ENCODE measurements at regions not wholly inside any gene's neighbourhood (a gene's known extent, or its start where the extent isn't known, plus 50 kb on each side); places are given as distances from the start of the nearest gene placed in this dataset.
"Not testable (repeated sequence)": the region's sequence is repeated elsewhere in the genome, so short reads cannot be mapped to it uniquely, and the experiment has no call there.

DNA sequence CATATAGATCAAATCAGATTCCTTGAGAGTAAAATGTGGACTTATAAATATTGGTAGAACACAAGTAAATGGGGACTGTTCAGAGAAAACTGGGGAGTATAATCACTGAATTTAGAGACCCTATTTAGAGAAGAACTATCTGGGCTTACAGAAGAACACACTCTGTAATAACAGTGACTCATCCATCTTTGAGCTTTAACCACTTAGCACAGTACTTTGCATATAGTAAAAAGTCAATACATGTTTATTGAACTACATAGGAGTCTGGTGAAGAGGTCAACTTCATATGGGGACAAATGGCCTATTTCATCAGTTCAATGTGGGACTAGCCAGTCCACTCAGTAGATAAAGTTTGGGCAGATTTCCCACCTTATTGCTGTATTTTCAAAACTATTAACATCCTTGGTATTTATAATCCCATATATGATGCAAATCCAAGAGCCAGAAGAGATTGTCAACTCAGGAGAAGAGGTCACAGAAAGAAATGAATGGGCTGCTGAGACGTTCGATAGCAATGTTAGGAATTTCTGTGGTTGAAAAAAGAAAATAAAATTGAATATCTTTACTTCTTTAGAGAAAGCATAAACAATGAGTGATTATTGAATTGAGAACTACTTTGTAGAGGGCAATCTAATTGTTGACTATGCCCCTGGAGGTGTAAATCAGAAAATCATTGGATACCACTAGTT, 119.3 kb upstream of the CACNA2D1 start:
- peak; percentile 68 for DNase-seq (ENCODE audit: low read depth)

DNA sequence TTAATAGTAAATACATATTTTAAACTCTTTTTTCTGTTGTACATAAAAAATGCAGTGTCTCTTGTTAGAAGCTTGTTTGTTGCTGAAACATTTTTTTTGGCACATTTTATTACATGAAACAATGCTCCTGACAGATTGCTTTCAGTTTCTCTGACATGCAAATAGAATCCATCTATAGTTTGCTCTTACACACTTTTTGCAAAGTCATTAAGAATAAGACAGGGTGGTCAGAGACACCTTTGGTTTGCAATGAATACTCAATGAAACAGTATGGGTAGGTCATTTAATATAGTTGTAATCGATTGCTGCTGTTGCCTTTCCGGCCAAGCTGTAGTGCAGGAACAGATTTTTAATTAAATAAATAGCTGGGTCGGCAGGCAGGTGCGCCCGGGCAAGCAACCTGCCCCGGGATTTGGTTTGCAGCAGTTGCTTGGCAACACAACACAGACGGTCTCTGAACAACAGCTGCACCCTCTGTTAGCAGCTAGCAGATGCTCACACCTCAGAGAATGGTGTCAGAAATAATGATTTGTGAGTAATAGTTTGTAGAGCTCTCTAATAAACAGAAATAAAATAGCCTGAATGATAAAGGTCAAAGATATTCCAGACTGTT, 115.7 kb upstream of the CACNA2D1 start:
- DNase-seq (ENCODE audit: low read depth), result no peak

GRCh38 chr7:82549616-82550285, 106.2 kb upstream of the CACNA2D1 start:
- no peak for DNase-seq (ENCODE audit: low read depth)

GRCh38 chr7:82548141-82548688, 104.6 kb upstream of the CACNA2D1 start:
- no peak for DNase-seq (ENCODE audit: low read depth)

GRCh38 chr7:82542665-82543064, 99.1 kb upstream of the CACNA2D1 start:
- DNase-seq (ENCODE audit: low read depth), result peak; percentile 77

DNA sequence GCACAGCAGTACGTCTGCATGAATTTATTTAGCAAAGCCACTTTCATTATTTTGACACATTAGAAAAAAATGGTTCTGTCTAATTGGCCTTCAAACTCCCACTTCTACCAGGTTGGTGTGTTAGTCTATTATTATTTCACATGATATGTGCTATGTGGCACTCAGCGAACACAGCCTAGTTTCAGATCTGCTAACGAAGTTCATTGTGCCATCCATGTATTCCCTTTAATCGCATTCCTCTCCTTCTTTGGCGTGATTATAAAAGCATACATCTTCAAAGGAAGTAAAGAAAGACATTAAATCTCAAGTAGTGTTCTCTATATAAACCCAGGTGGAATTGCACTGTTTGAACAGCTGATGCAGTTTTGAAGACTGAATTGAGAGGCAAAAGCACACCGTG, 96.4 kb upstream of the CACNA2D1 start:
- no peak for DNase-seq (ENCODE audit: low read depth)

- no peak for DNase-seq (ENCODE audit: low read depth)
These were observed 91.1 kb upstream of the CACNA2D1 start for GRCh38 chr7:82534684-82535083.

DNA sequence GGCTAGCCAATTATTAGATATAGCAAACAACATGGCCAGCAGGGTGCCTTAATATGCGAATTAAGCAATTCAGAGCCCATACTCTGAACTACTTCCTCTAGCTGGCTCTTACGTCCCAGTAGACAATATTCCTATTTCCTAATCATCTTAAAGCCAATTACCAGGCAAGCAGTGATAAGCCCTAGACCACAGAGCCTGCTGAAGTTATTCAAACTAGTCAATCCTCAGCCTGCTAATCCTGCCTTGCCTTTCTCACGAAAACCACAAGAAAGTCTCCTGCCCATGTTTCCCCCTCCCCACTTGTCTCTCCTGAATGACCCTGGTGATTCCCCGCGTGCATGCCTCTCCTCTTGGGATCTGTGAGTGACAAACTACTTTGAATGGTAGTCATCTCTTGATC, 86.8 kb upstream of the CACNA2D1 start:
- DNase-seq (ENCODE audit: low read depth), result no peak

DNA sequence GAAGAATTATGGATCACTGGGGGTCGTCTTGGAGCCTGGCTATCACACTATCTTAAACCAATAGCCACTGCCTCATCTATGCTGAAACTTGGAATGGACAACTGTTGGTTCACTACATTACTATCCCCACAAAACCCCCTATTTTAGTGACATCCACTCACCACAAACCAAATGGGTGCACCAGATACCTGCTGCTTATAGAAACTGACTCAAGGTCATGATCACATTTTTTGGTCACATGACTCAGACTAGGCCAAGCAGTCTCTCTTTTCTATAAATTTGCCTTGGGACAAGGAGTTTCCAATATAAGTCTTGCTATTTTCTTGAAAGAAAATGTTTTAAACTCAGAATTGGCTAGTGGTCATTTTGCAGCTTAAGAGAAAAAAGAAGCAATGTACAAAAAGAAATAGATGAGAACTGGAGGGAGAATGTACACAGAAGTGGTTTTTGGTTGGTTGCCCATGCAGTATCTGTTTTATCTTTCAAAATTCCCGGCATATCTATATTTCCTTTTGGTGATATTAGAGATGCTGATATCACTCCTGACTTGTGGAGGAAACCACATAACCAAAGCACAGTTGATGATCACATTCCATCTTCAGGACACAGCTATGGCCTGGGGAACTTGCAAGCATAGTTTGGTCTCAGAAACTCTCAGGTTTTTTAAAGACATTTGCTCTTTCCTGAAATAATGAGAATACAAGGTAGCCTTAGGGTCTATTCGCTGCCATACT, 85.2 kb upstream of the CACNA2D1 start:
- DNase-seq (ENCODE audit: low read depth), result no peak

GRCh38 chr7:82527851-82528250, 84.3 kb upstream of the CACNA2D1 start:
- DNase-seq (ENCODE audit: low read depth), result no peak

DNA sequence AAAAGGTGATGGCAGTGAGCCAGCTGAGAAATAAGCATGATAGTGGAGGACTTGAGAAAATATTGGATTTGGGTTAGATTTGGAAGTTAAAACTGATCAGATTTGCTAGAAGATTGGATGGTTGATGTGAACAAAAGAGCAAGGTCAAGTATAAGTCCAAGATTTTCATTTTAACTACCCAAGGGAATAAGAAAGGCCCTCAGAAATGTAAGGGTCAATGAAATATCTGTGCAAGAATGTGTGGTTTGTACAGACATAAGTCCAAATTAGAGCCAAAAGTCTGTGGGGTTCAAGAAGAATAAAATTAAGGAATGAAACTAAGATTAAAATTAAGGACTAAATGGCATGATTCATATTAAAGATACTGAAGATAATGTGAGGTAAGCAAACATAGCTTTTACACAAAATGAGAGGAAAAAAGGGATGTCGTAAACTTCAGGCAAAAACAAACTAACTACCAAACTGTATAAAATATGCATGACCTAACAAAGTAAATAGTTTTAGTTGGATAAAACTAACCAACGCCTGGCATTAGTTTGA, 78.4 kb upstream of the CACNA2D1 start:
- DNase-seq (ENCODE audit: low read depth), result no peak

- DNase-seq (ENCODE audit: low read depth), result no peak
These were observed 73.5 kb upstream of the CACNA2D1 start for GRCh38 chr7:82517050-82517449.

DNA sequence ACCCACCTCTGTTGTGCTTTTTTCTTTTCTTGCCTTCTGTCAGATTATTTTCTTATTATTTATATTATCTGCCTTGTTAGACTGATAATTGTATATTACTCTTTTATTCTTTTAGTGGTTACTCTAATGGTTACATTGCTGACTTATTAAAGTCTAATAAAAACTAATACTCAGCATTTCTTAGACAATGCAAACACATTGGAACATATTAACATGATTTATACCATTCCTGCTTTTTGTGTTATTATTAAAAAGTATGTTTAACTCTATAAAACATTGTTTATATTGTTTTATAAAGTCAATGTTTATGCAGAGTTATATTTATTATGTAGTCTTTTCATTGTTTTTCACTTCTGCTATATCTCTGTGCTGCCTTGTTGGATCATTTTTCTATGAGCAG, 68.0 kb upstream of the CACNA2D1 start:
- DNase-seq (ENCODE audit: low read depth), result no peak

DNA sequence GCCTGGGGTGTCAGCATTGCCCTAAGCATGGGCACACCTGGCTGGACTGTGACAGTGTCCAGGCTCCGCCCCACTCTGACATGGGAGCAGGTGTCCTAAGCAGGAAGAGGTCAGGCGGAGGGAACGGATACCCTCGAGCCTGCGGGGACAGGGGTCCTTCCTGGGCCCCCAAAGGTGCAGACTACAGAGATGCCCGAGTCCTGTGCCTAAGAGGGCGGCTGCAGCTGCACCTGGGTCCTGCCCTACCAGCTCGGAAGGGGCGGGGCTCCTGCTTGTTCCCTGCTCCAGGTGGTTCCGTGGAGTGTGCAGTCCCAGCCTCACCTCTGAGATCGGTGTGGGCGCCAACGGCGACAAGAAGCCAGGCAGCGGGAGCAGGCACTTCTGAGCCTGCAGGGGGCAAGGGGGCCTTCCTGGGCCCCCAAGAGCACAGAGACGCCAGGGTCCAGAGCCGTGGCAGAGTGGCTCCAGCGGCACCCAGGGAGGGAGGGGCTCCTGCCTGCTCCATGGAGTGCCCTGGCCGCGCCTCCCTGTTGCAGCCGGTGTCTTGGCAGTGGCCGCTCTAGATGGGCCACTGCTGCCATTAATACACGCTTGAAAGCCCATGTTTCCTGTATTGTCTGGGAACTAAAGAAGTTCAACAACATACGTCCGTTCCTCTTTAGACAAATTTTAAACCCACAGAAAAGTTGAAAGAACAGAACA, 64.5 kb upstream of the CACNA2D1 start:
- no peak for DNase-seq (ENCODE audit: low read depth)

DNA sequence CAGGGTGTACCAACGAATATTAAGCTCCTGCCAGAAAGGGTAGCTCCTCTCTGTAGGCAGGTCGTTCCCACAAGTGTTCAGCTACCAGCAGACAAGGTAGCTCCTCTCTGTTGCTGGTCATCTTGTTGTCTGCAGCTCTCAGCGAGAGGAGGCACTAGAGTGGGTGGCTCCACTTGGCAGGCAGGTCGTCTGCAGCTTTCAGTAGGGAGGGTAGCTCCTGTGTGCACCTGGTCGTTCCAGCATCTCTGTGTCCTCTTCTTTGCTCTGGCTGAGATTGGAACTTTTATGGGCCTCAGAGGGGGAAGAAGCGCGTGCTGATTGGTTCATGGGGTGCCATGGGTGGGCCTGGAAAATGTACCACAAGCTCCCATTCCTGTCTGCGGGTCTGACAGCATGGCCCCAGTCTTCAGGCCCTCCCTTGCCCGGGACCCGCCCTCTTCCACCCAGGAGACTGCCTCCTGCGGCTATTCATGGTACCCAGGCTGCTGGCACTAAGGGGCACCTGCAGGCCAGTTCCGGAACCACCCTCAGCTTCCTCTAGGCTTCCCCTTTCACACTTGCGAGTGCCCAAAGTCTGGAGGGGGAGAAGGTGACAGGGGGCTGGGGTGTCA, 63.9 kb upstream of the CACNA2D1 start:
- no peak for DNase-seq (ENCODE audit: low read depth)

DNA sequence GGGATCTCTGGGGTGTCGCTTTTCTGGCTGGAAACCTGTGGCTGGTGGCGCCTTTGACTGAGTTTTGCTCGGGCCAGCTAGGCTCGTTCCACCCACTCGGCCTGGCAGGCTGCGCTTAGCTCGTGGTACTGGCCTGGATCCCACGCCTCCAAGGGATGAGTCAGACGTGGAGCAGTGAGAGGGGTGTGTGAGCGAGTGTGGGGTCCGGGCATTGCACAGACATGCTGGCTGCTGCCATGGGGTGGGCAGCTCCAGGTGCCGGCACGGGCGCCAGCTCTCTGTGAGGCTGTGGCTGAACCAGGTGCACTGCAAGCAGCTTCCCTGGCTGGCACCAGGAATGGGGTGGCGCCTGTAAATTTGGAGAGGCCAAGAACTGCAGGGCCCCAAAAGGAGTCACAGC, 63.1 kb upstream of the CACNA2D1 start:
- DNase-seq (ENCODE audit: low read depth), result no peak

- DNase-seq (ENCODE audit: low read depth), result no peak
These were observed 62.6 kb upstream of the CACNA2D1 start for GRCh38 chr7:82506208-82506607.

DNA sequence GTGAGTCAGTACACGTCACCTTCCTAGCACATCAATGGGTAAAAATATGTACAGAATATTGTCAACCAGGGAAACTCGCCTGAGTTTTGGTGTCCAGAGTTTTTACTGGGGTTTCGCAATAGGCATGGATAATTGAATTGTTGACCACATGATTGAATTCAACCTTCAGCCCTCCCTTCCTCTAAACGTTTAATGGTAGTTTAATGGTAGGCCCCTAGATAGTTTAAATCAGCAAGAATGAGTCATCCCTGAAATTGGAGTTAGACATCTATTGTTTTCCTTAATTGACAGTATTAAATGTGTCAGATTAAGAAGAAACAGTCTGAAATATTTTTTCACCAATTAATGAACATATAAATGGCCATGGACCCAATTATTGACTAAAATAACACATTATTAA, 57.8 kb upstream of the CACNA2D1 start:
- DNase-seq (ENCODE audit: low read depth), result no peak

GRCh38 chr7:82499546-82499945, 56.0 kb upstream of the CACNA2D1 start:
- not testable (repeated sequence) for DNase-seq (ENCODE audit: low read depth)

DNA sequence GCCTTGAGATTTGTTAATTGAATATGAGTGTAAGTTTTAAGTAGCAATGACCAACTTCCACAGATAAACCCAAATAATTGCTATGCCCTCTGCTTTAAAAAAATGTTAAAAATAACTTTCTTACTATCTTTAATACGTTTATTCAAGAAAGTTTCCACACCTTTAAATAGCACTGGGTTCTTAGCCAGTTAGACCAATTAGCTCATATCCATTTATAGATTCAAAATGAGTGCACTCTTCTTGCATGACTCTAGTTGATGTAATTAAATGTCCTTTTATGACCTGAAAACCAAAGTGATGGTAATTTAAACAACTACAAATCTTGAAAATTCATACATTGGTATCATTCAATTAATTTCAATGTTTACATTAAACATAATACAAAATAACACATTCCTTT, 50.8 kb upstream of the CACNA2D1 start:
- no peak for DNase-seq (ENCODE audit: low read depth)
